Cardiac fibroblast (primary cell): ENCODE measurements at regions not wholly inside any gene's neighbourhood (a gene's known extent, or its start where the extent isn't known, plus 50 kb on each side); places are given as distances from the start of the nearest gene placed in this dataset.

ENCODE experiments used
- DNase-seq, 2 donors: peaks; one replicate each; pipeline versions ENCODE4 v3.0.0 to v3.0.0-alpha.2; 2010; ENCODE audit warnings: low read depth in 2 of 2
- H3K4me3 ChIP-seq, 2 donors: replicated peaks in 1 of 2; 1 replicate in 1 of 2; 2 replicates in 1 of 2; pipeline ENCODE4 v1.5.1; 2011; ENCODE audit warnings: low read depth in 2 of 2, low read length in 2 of 2, mild to moderate bottlenecking in 2 of 2, moderate library complexity in 1 of 2
- CTCF ChIP-seq: IDR thresholded peaks from one replicate; pipeline ENCODE4 v1.5.1; 2011; ENCODE audit warnings: low read depth, mild to moderate bottlenecking, low read length, inconsistent platforms

GRCh38 chr14:106840258-106840657 lies 1313.9 kb downstream of the TMEM121 start:
- DNase-seq = no peak

DNA sequence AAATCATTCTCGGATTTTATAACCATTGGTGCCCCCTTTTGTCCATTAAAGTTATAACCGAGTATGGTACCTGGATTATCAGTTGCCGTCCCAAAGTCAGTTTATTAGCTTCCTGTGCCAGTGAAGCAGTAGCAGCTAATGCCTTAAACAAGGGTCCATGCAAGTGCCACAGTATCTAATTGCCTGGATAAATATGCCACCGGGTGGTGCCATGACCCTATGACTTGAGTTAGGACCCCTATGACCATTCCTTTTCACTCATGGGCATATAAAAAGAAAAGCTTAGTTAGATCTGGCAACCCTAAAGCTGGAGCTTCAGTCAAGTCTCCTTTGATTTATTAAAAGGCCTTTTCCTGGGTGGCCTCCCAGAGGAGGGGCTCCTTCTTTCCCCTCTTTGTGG lies 1314.6 kb downstream of the TMEM121 start:
- no peak for TF ChIP-seq CTCF
- H3K4me3 ChIP-seq = no peak overlapping the region
- no peak for DNase-seq

More at GRCh38 chr14:106840258-106840657, 1313.9 kb downstream of the TMEM121 start:
- no peak for TF ChIP-seq CTCF
- H3K4me3 ChIP-seq = no peak overlapping the region

DNA sequence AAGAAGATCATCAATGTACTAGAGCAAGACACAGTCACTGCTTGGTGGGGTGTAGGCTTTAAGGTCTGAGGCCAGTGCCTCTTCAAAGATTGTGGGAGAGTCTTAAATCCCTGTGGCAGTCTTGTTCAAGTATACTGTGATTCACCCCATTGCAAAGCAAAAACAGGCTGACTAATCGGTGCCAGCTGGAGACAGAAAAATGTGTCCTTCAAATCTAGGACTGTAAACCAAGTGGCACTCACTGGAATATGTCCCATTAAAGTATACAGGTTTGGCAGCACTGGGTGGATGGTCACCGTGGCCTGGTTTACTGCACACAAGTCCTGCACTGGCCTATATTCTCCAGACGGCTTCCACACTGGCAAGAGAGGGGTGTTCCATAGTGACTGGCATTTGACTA lies 1315.3 kb downstream of the TMEM121 start:
- H3K4me3 ChIP-seq = no peak overlapping the region
- peak in 1 of 2 donors; percentile 65 for DNase-seq
- no peak for TF ChIP-seq CTCF

DNA sequence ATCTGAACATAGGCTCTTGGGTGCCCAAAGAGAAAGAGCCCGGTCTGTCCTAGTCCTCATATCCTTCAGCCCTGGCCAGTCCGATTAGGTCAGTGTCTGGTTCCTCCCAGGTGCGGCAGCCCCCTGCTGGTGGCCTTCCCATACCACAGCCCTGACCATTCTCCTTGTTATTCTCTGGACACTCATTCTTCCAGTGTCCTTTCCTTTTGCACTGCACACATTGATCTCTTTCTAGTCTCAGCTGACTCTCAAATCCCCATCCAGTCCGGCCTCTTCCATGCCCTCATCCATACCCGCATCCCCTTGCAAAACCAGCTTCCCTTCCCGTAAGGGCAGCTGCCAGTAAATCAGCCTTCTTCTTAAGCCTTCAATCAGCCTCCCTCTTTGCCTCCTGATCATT lies 1316.3 kb downstream of the TMEM121 start:
- DNase-seq = no peak
- peak; percentile 58 for TF ChIP-seq CTCF

GRCh38 chr14:106843386-106843785 lies 1317.0 kb downstream of the TMEM121 start:
- no peak for TF ChIP-seq CTCF
- H3K4me3 ChIP-seq = no peak overlapping the region
- DNase-seq = no peak

More for the DNA sequence above, 1316.3 kb downstream of the TMEM121 start:
- no peak overlapping the region for H3K4me3 ChIP-seq

DNA sequence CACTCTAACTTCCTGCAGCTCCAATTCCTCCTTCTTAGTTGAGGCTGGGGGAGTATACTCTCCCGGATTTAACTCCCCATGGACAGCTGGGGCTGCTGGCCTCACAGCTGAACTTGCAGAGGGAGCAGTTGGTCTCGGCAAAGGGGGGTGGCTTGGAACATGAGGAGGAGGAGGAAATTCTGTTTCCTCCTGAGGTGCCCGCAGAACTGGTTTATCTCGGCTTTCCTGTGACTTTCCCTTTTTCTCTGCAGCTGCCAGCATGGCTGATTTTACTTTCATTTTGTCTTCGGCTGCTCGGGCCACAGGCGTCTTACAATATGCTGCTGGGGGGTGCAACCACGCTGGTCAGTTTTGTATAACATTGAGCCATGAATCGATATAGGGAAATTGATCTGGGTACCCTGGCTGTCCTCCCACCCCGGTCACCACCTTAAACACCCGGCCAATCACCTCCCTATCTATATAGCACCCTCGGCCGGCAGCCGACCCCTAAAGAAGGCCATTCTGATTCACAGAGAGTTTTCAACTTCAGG lies 1317.6 kb downstream of the TMEM121 start:
- TF ChIP-seq CTCF = no peak
- peak in 1 of 2 donors; percentile 40 for DNase-seq
- H3K4me3 ChIP-seq = peak overlapping the region in 1 of 2 donors; percentile 47
